ENCODE measurements at regions not wholly inside any gene's neighbourhood (a gene's known extent, or its start where the extent isn't known, plus 50 kb on each side); places are given as distances from the start of the nearest gene placed in this dataset.

DNA sequence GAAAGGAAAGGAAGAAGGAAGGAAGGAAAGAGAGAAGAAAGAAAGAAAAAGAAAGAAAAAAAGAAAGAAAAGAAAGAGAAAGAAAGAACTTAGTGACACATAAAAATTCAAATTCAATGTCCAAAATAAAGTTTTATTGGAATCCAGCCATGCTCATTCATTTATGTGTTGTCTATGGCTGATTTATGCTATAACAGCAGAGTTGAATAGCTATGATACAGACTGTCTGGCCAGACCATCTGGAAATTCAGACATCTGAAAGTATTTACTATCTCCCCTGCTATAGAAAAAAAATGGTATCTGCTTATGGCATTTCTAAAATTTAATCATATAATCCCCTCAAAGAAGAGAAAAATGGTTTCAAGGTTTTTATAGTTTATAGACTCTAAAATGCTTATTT is 79.4 kb upstream of the RRP15 start:
- TF ChIP-seq, protein P1, sequence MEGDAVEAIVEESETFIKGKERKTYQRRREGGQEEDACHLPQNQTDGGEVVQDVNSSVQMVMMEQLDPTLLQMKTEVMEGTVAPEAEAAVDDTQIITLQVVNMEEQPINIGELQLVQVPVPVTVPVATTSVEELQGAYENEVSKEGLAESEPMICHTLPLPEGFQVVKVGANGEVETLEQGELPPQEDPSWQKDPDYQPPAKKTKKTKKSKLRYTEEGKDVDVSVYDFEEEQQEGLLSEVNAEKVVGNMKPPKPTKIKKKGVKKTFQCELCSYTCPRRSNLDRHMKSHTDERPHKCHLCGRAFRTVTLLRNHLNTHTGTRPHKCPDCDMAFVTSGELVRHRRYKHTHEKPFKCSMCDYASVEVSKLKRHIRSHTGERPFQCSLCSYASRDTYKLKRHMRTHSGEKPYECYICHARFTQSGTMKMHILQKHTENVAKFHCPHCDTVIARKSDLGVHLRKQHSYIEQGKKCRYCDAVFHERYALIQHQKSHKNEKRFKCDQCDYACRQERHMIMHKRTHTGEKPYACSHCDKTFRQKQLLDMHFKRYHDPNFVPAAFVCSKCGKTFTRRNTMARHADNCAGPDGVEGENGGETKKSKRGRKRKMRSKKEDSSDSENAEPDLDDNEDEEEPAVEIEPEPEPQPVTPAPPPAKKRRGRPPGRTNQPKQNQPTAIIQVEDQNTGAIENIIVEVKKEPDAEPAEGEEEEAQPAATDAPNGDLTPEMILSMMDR (IDR thresholded peaks at IDR 0.05; ENCODE audit: insufficient read depth, low read length, poor library complexity, severe bottlenecking) = no peak
- TF ChIP-seq EZH2phosphoT487 (conservative IDR thresholded peaks at IDR 0.05; ENCODE audit: low read length) = no peak
